ENCODE measurements at regions not wholly inside any gene's neighbourhood (a gene's known extent, or its start where the extent isn't known, plus 50 kb on each side); places are given as distances from the start of the nearest gene placed in this dataset.
"Not testable (repeated sequence)": the region's sequence is repeated elsewhere in the genome, so short reads cannot be mapped to it uniquely, and the experiment has no call there.

DNA sequence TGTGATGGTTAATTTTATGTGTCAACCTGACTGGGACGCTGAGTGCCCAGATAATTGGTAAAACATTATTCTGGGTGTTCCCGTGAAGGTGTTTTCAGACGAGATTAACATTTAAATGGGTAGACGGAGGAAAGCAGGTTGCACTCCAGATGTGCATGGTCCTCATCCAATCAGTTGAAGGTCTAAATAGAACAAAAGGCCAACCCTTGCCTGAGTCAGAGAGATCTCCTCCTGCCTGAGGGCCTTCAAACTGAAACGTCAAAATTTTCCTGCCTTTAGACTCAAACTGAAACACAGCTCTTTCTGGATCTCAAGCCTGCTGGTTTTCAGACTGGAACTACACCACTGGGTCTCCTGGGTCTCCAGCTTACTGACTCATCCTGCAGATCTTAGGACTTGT lies 73.5 kb downstream of the NPIPA8 start:
- not testable (repeated sequence) for DNase-seq (ENCODE audit: low spot score)

DNA sequence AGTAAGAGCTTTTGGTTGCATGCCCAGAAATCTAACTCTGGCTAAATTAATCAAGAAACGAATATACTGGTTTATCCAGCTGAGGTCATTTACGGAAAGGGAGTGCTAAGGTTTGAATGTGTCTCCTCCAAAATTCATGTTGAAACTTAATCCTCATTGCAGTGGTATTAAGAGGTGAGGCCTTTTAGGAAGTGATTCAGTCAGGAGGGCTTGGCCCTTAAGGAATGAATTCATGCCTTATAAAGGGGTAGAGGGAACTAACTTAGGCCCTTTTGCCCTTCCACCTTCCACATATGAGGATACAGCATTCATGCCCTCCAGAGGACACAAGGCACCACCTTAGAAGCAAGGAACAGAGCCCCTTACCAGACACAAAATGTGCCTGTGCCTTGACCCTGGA lies 74.7 kb downstream of the NPIPA8 start:
- DNase-seq (ENCODE audit: low spot score): not testable (repeated sequence)

DNA sequence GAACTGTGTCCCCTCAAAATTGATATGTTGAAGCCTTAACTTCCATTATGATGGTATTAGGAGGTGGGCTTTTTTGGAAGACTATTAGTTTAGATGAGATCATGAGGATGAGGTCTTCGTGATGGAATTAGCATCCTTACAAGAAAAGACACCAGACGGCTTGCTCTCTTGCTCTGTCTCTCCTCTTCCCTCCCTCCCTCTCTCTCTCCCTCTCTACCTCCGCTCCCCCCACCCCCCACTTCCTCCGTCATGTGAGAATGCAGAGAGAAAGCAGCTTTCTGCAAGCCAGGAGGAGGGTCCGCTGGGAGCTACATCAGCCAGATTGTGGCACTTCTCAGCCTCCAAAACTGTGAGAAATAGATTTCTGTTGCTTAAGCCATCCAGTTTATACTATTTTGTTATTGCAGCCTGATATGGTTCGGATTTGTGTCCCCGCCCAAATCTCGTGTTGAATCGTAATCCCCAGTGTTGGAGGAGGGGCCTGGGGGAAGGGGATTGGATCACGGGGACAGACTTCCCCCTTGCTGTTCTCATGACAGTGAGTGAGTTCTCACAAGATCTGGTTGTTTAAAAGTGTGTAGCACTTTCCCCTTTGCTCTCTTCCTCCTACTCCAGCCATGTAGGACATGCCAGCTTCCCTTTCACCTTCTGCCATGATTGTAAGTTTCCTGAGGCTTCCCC lies 76.9 kb downstream of the NPIPA8 start:
- DNase-seq (ENCODE audit: low spot score): not testable (repeated sequence)

DNA sequence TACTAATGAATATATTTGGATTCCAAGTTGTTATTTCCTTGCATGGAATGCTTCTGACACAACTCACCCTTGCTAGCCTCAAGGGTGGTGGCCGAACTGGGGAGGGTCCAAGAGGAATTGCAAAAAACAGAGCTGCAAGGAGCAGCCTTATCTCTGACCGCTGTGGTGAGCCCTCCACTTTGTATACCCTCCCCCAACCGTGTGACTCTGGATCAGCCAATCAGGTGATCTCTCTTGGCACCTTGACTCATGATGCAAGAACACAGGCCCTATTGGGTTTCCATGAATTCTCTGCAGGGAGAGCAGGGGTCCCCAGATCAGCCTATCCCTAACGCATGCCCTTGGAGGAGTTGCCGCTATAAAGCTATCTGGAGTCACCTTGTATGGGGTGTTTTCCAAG lies 83.6 kb downstream of the NPIPA8 start:
- not testable (repeated sequence) for DNase-seq (ENCODE audit: low spot score)

DNA sequence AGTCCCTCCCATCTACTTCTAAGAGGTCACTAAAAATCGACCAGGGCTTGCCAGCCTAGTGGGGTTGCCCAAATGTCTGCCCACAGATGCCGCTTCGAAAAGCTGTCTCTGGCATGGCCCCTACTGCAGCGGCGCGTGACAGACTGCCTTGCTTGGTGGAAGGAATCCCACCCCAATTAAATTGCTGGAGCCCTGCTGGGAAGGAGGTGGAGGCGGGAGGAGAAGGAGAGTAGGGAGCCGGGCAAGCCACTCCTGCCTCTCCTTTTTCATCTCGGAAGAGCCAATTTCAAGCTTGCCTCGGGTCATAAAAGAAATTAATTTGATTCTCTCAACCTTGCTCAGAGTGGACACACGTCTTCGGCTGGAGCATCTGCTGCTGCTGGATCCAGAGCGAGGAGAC lies 106.0 kb downstream of the NPIPA8 start:
- peak; percentile 3 for DNase-seq (ENCODE audit: low spot score)

DNA sequence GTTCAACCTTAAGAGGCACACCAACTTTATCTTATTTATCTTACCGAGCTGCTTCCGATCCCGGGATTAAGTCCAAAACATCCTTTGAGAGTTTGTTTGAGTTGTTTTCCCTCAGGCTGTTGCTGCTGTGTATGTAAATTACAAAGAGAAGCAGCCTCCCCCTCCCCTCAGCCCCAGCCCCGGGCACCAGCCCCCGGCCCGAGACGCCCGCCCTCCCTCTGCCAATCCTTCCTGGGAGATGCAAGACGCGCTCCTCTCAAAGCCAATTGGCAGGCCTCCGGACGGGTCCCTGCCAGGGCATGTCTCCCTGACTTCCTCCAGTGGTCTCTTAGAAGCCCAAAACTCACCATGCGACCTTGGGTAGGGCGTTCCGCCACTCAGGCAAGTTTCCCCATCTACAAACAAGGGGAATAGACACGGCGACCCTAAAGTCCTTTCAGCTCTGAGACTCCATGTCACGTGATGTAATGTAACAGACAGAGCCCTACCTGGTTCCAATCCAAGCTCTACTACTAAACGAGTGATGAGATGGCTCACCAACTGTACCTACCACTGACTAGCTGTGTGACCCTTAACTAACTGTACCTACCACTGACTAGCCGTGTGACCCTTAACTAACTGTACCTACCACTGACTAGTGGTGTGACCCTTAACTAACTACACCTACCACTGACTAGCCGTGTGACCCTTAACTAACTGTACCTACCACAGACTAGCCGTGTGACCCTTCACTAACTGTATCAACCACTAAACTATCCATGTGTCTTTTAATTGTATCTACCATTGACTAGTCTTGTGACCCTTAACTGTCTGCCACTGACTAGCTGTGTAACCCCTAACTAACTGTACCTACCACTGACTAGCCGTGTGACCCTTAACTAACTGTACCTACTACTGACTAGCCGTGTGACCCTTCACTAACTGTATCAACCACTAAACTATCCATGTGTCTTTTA lies 114.2 kb downstream of the NPIPA8 start:
- not testable (repeated sequence) for DNase-seq (ENCODE audit: low spot score)

DNA sequence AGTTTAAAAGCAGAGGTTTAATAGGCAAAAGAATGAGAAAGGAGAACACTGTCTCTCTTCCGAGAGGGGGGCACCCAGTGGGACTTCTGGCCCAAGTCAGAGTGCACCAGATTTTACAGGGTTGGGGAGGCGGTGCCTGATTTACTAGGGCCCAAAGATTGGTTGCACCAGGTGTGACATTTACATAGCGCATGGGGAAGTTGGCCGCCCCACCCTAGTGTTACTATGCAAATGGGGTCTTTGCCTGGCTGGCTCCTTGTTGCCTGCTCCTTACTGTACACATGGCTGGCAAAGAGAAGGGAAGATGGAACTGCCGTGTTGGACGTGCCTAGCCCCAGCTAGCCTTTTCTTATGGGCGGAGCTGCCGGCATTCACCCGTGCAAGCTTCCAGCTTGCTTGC lies 118.8 kb downstream of the NPIPA8 start:
- not testable (repeated sequence) for DNase-seq (ENCODE audit: low spot score)

DNA sequence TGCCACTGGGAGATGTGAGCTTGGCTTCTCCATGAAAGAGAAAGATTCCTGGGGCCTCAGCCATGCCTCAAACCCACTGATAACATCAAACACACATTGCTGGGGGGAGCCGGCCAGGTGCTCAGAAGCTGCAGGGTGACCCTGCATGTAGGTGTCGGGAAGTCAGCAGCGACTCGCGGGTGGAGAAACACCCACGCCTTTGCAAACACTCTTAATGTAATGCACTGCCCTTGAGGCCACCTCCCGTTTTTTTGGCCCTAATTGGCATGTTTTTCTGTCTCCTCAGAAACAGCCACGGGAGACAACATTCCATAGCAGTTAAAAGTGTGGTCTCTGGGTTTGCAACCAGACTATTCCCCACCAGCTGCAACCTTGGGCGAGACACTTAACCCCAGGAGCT lies 119.7 kb downstream of the NPIPA8 start:
- DNase-seq (ENCODE audit: low spot score): not testable (repeated sequence)

DNA sequence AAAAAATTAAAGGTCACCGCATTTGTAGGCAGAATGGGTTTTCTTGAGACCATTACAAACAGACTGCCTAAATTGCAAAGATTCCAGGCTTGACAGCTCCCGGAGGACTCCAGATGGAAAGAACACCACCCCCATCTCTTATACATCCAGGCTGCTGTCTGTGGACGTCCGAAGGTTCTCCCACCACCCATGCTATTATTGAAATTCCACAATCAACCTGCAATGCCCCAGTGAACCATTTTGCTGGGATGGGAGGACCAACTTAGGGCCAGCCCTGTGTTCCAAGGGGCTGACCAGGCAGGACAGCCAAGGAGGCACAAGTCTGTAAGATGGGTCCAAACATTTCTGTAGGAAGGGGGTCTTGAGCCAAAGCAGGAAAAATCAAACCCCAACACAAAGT lies 122.7 kb downstream of the NPIPA8 start:
- DNase-seq (ENCODE audit: low spot score): not testable (repeated sequence)

DNA sequence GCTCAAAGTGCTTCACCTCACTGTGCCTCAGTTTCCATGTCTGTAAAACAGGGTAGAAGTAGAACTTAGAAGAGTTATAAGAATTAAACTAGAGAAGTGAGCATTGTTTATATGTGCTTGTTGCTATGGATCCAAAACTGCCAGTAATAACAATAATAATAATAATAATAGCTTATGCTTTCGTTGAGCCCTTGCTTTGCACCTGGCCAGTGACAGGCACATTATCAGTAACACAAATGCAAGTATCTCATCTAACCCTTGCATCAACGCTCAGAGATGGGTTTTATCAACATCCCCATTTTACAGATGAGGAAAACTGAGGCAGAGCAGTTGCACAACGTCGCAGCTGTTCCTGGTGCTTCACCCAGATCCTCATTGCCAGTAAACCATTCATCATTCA lies 125.0 kb downstream of the NPIPA8 start:
- not testable (repeated sequence) for DNase-seq (ENCODE audit: low spot score)

DNA sequence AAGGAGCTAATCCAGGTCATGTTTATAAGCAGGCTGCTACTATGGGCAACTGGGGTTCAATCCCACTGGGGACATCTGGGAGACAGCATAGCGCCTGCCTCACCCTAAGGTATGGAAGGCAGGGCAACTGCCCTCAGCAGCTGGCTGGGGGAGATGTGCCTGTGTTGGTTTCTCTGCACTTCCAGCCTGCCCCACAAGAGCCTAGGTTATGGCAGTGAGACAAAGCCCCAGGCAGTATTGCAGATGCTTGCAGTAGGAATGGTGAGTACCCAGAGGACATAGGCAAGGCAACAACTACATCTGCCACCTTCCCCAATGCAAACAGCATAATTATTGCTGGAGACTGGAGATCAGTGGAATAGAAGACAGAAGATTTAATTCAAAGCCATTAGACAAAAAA lies 131.8 kb downstream of the NPIPA8 start:
- not testable (repeated sequence) for DNase-seq (ENCODE audit: low spot score)

DNA sequence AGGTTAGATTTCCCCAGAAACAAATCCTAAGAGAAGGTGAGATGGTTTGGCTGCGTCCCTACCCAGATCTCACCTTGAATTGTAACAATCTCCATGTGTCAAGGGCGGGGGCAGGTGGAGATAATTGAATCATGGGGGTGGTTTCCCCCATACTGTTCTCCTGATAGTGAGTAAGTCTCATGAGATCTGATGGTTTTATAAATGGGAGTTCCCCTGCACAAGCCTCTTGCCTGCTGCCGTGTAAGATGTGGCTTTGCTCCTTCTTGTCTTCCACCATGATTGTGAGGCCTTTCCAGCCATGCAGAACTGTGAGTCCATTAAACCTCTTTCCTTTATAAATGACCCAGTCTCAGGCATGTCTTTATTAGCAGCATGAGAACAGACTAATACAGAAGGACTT lies 132.2 kb downstream of the NPIPA8 start:
- not testable (repeated sequence) for DNase-seq (ENCODE audit: low spot score)

DNA sequence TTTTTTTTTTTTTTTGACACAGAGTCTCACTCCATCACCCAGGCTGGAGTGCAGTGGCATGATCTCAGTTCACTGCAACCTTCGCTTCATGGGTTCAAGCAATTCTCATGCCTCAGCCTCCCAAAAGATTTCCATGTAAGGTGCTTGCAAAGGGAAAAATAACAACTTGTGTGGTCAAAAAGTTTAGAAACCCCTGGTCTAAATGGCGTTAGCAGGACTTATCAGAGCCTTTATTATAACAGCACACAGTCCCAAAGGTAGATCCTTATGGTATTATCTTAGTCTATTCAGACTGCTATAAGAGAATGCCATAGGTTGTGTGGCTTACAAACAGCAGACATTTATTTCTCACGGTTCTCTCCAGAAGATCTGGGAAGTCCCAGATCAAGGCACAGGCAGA lies 135.0 kb downstream of the NPIPA8 start:
- not testable (repeated sequence) for DNase-seq (ENCODE audit: low spot score)

DNA sequence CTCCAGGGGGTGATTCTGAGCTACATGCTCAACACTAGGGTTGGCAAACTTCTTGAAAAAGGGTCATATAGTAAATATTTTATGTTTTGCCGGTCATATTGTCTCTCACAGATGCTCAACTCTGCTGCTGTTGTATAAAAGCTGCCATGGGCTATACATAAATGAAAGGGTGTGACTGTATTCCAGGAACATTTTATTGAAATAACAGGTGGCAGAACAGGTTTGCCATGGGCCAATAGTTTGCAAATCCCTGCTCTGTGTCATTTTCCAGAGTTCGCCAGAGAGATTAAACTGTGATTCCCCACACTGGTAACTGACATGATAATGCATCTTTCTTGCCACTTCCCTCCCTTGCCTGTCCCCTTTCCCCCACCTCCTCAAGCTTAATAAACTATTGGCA lies 144.1 kb downstream of the NPIPA8 start:
- not testable (repeated sequence) for DNase-seq (ENCODE audit: low spot score)

DNA sequence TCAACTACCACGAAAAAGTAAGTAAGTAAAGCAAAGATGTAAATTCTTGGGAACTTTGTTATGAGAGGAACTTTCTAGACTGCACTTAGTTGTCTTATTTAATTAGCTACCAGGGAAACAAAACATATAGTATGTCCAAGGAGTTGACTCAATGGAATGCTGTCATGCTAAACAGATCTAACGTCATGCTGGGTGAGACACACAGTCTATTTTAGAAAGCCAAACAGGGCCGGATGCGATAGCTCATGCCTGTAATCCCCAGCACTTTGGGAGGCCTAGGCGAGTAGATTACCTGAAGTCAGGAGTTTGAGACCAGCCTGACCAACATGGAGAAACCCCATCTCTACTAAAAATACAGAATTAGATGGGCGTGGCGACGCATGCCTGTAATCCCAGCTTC lies 146.4 kb downstream of the NPIPA8 start:
- DNase-seq (ENCODE audit: low spot score): not testable (repeated sequence)

DNA sequence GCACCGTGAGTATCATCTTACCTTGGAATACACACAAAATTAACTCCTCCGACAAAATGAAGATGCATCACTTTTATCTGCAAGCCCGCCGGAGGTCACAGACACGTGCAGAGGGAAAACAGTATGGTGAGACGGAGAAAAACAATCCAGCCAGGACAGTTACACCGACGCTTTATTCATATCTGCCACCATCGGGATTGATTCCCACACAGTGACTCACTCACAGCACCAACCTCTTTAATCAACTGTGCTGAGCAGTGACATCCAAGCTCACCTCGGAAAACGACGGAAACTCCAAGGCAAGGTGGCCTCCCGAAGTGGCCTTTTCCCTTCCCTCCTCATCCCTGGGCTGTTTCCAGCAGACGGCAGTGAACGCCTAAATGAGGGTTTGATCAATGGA lies 151.8 kb downstream of the NPIPA8 start:
- not testable (repeated sequence) for DNase-seq (ENCODE audit: low spot score)

DNA sequence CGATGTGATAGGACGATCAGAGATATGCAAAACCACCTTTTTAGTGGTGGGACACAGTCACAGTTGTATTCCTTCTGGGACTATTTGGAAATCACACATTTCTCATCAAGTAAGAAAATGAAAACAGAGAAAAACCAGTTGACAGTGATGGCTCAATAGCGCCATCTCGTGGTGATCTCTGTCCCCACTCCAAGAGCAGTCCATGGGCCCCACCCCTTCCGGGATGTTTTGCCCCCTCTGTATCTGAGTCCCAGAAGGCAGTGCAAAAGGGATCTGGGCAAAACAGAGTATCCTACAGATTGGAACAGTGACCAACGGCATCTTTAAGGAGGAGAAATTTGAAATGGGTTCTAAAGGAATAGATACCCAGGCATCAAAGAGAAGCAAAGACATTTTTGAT lies 155.5 kb downstream of the NPIPA8 start:
- not testable (repeated sequence) for DNase-seq (ENCODE audit: low spot score)

DNA sequence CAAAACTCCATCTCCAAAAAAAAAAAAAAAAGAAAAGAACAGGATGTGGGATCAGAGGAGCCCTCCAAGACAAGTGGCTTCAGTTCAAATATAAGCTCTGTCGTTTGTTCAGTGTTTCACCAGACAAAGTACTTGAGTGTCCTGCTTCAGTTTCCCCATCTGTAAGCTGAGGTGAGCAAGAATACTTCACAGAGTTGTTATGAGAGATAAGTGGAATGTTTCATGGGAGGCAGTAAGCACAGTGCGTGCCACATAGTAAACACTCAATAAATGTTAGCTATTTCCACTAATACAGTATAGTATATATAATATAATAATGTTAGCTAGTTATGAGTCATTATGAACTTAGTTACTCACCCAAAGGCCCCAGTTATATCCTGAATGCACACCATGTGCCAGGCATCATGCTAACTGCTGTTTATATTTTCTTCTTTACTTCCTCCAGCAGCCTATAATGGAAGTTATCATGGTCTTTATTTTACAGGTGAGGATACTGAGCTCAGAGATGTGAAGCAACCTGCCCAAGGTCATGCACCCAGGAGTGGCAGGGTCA lies 162.5 kb downstream of the NPIPA8 start:
- not testable (repeated sequence) for DNase-seq (ENCODE audit: low spot score)

DNA sequence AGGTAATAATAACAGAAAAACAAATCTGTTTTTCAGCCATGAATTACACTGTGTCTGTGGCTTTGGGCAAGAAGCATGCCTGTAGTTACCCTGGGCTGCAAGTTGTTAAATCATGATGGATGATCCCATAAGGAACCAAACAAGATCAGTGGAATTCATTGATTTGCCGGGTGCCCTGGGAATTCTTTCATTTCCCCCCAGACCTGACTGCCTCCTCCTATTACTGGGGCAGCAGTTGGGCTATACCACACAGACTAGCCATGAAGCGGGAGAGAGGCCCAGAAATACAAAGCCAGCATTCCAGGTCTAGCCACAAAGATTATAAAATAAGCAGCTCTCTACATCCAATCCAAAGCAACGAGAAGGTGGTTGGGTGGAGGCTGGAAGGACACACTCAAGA lies 174.2 kb downstream of the NPIPA8 start:
- DNase-seq (ENCODE audit: low spot score): not testable (repeated sequence)

DNA sequence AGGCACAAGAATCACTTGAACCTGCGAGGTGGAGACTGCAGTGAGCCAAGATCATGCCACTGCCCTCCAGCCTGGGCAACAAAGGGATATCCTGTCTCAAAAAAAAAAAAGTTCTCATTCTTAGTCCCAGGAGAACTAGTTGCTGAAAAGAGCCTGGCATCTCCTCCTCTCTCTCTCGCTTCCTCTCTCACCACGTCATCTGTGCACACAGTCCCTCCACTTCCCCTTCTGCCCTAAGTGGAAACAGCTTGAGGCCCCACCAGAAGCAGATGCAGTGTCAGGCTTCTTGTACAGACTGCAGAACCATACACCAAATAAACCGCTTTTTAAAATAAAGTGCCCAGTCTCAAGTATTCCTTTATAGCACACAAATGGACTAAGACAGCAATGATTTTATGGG lies 175.3 kb downstream of the NPIPA8 start:
- not testable (repeated sequence) for DNase-seq (ENCODE audit: low spot score)

DNA sequence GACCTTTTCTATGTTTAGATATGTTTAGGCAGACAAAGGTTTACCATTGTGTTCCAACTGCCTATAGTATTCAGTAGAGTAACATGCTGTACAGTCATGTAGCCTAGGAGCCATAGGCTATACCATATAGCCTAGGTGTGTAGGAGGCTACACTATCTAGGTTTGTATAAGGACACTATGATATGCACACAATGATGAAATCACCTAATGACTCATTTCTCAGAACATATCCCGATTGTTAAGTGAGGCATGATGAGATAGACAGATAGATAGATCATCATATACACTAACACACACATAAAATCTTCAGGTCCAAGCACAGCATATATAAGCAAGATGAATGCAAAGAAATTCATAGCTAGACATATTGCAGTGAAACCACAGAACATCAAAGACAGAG lies 177.4 kb downstream of the NPIPA8 start:
- DNase-seq (ENCODE audit: low spot score): not testable (repeated sequence)

DNA sequence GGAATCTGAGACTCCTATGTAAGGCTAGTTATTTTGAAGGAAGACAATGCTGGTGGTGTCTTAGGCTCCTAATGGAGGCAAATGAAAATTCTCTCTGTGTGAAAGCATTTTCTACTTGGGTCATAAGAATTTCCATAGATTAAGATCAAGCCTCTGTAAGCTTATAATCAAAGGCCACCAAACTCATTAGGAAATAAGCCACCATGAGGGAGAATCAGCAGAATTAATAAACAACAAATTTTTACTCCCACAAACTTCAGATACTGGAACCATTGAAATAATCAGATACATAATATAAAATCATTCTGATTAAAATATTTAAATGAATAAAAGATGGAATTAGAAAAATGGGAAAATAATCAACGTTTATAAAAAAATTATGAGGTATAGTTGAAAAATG lies 178.7 kb downstream of the NPIPA8 start:
- not testable (repeated sequence) for DNase-seq (ENCODE audit: low spot score)

DNA sequence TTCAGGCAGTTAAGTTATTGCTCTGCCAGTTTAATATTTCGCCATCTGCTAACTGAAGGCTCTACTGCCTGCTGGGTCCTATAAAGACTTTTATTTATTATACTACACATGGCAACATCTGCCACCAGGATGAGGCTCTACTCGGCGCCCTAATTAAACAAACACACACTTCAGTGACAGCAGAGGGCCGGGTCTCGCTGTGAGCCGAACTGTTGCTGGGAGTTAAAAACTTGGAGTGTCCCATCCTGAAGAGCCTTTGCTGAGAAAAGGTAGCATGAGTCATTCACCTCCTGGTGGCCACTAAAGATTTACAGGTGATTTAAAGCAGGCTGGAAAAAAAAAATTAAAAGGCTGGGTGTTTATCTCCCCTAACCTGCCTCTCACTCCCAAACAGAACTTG lies 183.7 kb downstream of the NPIPA8 start:
- DNase-seq (ENCODE audit: low spot score): not testable (repeated sequence)

Data from iPS-NIHi11 (cell line).